ENCODE measurements at regions not wholly inside any gene's neighbourhood (a gene's known extent, or its start where the extent isn't known, plus 50 kb on each side); places are given as distances from the start of the nearest gene placed in this dataset.
A peak's percentile ranks its signal among the peaks of the same experiment; 100 is the strongest.

GRCh38 chr13:44053208-44053607, 173.5 kb downstream of the LACC1 start:
- H2BK12ac ChIP-seq (ENCODE audit: low read depth, low read length) = no peak overlapping the region; the same call in 1 of the 2 replicates
- no peak overlapping the region for H3K14ac ChIP-seq (ENCODE audit: insufficient read length)
- ChIA-PET POLR2A (ENCODE audit: partially characterized antibody) (no interaction called here), CTCF (ENCODE audit: partially characterized antibody) (interaction anchor here (1.0 to 2.9 kb wide), 4 partner anchors 9 to 108 kb away, joined by 3 to 16 read pairs (median 3); no protein-coding TSS in a partner anchor)
- no peaks in the 10 kb centered on the region for H4K20me1 ChIP-seq (replicated peaks in 1 of 2; ENCODE audit: control insufficient read depth in 1 of 2, insufficient read depth in 2 of 2, low read length in 2 of 2)
- no peak overlapping the region for H3K4ac ChIP-seq (replicated peaks; ENCODE audit: insufficient read length, low read depth, low read length)
- peaks cover 0 to 14% (median 8%) of the 10 kb centered on the region in 4 experiments; a peak in 6 of 7 replicates for H3K4me1 ChIP-seq (replicated peaks in 1 of 4; ENCODE audit: control insufficient read depth in 3 of 4, insufficient read depth in 4 of 4, low read length in 3 of 4)
- H4K91ac ChIP-seq (replicated peaks; ENCODE audit: insufficient read length, low read length) = no peak overlapping the region
- H4K5ac ChIP-seq (ENCODE audit: insufficient read length, low read depth, low read length) = no peak overlapping the region
- H3K4me3 ChIP-seq (ENCODE audit: extremely low read depth in 1 of 4, insufficient read depth in 2 of 4, low read depth in 3 of 4, low read length in 4 of 4) = no peak overlapping the region
- H3K4me2 ChIP-seq (ENCODE audit: insufficient read depth in 1 of 2, low read depth in 2 of 2, low read length in 2 of 2) = 0 out of 4 replicates have a peak overlapping the region, but pooled peaks have one; percentile 13 to 49
- no peaks in the 10 kb centered on the region for H3K79me1 ChIP-seq (ENCODE audit: low read depth, low read length)
- no peaks in the 10 kb centered on the region; a peak in 1 of 7 replicates for H3K27me3 ChIP-seq (replicated peaks in 1 of 4; ENCODE audit: control insufficient read depth in 3 of 4, extremely low read depth in 1 of 4, insufficient read depth in 3 of 4, low read length in 3 of 4)
- H2BK5ac ChIP-seq (ENCODE audit: low read depth, low read length) = no peak overlapping the region
- no peak overlapping the region for H3K27ac ChIP-seq (ENCODE audit: low read depth, low read length)
- H3K9me3 ChIP-seq (ENCODE audit: insufficient read depth in 2 of 2, low read depth in 1 of 2, low read length in 1 of 2) = no peaks in the 10 kb centered on the region
- H4K8ac ChIP-seq (ENCODE audit: extremely low read depth, insufficient read depth, low read length) = no peak overlapping the region
- H2BK20ac ChIP-seq (ENCODE audit: low read length) = no peak overlapping the region
- H3K79me2 ChIP-seq (ENCODE audit: control insufficient read depth in 1 of 2, insufficient read depth in 2 of 2, low read length in 2 of 2) = no peaks in the 10 kb centered on the region
- peak overlapping the region; percentile 73; the same call in 1 of the 2 replicates for H2AFZ ChIP-seq (ENCODE audit: low read length)
- no peak overlapping the region for H3K9ac ChIP-seq (replicated peaks in 1 of 4; ENCODE audit: extremely low read depth in 1 of 4, low read depth in 3 of 4, low read length in 3 of 4)
- H2BK120ac ChIP-seq (replicated peaks; ENCODE audit: low read depth, low read length) = no peak overlapping the region
- DNase-seq (ENCODE audit: low read depth in 1 of 2, low spot score in 2 of 2) (no peak), FAIRE-seq (no peak)
- TF ChIP-seq RAD21 (IDR thresholded peaks at IDR 0.05 in 1 of 2, conservative IDR thresholded peaks at IDR 0.05 in 1 of 2; ENCODE audit: low read depth in 2 of 2, low read length in 2 of 2) = peak; percentile 13 to 39; a peak in 3 of 4 replicates
- no peak for TF ChIP-seq NRF1 (IDR thresholded peaks at IDR 0.05; ENCODE audit: low read depth, low read length)
- TF ChIP-seq HDAC2 (IDR thresholded peaks at IDR 0.05; ENCODE audit: borderline replicate concordance in 1 of 2, low read depth in 2 of 2, low read length in 2 of 2) = no peak
- TF ChIP-seq, protein P1, sequence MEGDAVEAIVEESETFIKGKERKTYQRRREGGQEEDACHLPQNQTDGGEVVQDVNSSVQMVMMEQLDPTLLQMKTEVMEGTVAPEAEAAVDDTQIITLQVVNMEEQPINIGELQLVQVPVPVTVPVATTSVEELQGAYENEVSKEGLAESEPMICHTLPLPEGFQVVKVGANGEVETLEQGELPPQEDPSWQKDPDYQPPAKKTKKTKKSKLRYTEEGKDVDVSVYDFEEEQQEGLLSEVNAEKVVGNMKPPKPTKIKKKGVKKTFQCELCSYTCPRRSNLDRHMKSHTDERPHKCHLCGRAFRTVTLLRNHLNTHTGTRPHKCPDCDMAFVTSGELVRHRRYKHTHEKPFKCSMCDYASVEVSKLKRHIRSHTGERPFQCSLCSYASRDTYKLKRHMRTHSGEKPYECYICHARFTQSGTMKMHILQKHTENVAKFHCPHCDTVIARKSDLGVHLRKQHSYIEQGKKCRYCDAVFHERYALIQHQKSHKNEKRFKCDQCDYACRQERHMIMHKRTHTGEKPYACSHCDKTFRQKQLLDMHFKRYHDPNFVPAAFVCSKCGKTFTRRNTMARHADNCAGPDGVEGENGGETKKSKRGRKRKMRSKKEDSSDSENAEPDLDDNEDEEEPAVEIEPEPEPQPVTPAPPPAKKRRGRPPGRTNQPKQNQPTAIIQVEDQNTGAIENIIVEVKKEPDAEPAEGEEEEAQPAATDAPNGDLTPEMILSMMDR (IDR thresholded peaks at IDR 0.05; ENCODE audit: control extremely low read depth in 1 of 3, insufficient read depth in 1 of 3, low read depth in 1 of 3, low read length in 3 of 3) = peak in 1 of 3 experiments; percentile 1; a peak in 1 of 4 replicates
- TF ChIP-seq JUND (IDR thresholded peaks at IDR 0.05; ENCODE audit: low read length) = no peak
- no peak for TF ChIP-seq SIN3A (conservative IDR thresholded peaks at IDR 0.05 in 1 of 2, IDR thresholded peaks at IDR 0.05 in 1 of 2; ENCODE audit: low read depth in 1 of 2, low read length in 2 of 2)
- no peak for TF ChIP-seq TBP (IDR thresholded peaks at IDR 0.05; ENCODE audit: low read depth, low read length)
- no peak for TF ChIP-seq USF2 (IDR thresholded peaks at IDR 0.05; ENCODE audit: low read length)
- no peak overlapping the region for H3K23ac ChIP-seq (ENCODE audit: insufficient read length)
- H3K18ac ChIP-seq (ENCODE audit: extremely low read depth, low read length) = no peak overlapping the region
- no peak overlapping the region for H2AK5ac ChIP-seq (ENCODE audit: low read depth, low read length)
- 64% methylated on average over 5 of the region's 5 CpGs; no CpG with 5 or more reads in 1 of the 2 experiments for WGBS, 2 experiments (ENCODE audit: extremely low coverage in 1 of 2, insufficient coverage in 1 of 2, insufficient read length in 1 of 2, insufficient replicate concordance in 2 of 2, low coverage in 1 of 2, low lambda C conversion rate in 2 of 2, missing lambda C conversion rate in 1 of 2)
- no peak overlapping the region for H2BK15ac ChIP-seq (ENCODE audit: low read length)
- no peak overlapping the region for H3K56ac ChIP-seq (replicated peaks; ENCODE audit: insufficient read length, low read depth, low read length)
- H3K36me3 ChIP-seq (ENCODE audit: control insufficient read depth in 2 of 4, insufficient read depth in 4 of 4, low read length in 3 of 4) = no peaks in the 10 kb centered on the region
- no peaks in the 10 kb centered on the region for H3K23me2 ChIP-seq (ENCODE audit: low read depth, low read length)
